Activated CD4-positive, alpha-beta T cell treated with anti-CD3 and anti-CD28 coated beads, Interleukin-2, amount 10 ng/mL, durations not matched to agents 24 days and 14 days (primary cell): ENCODE measurements at regions not wholly inside any gene's neighbourhood (a gene's known extent, or its start where the extent isn't known, plus 50 kb on each side); places are given as distances from the start of the nearest gene placed in this dataset.

Experiments
- DNase-seq: peaks from one replicate; pipeline ENCODE4 v3.0.0; 2022
- H3K27ac Mint-ChIP-seq: one replicate; pipeline ENCODE4 v1.8.0; 2022; ENCODE audit warnings: mild to moderate bottlenecking, mixed read lengths
- H3K27me3 Mint-ChIP-seq: one replicate; pipeline ENCODE4 v1.8.0; 2022; ENCODE audit warnings: mixed read lengths
- H3K36me3 Mint-ChIP-seq: one replicate; pipeline ENCODE4 v1.8.0; 2022; ENCODE audit warnings: low read depth, mild to moderate bottlenecking, mixed read lengths
- H3K4me1 Mint-ChIP-seq: one replicate; pipeline ENCODE4 v1.8.0; 2021; ENCODE audit warnings: mixed read lengths
- H3K4me3 Mint-ChIP-seq: one replicate; pipeline ENCODE4 v1.8.0; 2022; ENCODE audit warnings: mild to moderate bottlenecking, moderate library complexity, mixed read lengths
- H3K9me3 Mint-ChIP-seq: one replicate; pipeline ENCODE4 v1.8.0; 2021; ENCODE audit warnings: mixed read lengths
- intact Hi-C: fragments of 100-400 bp; cut with micrococcal nuclease; formaldehyde crosslinking; loops from one replicate; pipeline ENCODE4 v1.15.1; 2023

- no peak for DNase-seq
- H3K4me1 Mint-ChIP-seq = no peaks in the 10 kb centered on the region
- no peaks in the 10 kb centered on the region for H3K27me3 Mint-ChIP-seq
- intact Hi-C loops = no loop called here
- H3K36me3 Mint-ChIP-seq = no peaks in the 10 kb centered on the region
- no peaks in the 10 kb centered on the region for H3K9me3 Mint-ChIP-seq
- no peak overlapping the region for H3K4me3 Mint-ChIP-seq
- H3K27ac Mint-ChIP-seq = no peak overlapping the region
These were observed 108.7 kb upstream of the GLI3 start for GRCh38 chr7:42345478-42346299.

- H3K36me3 Mint-ChIP-seq = no peaks in the 10 kb centered on the region
- DNase-seq = no peak
- no peaks in the 10 kb centered on the region for H3K4me1 Mint-ChIP-seq
- H3K27ac Mint-ChIP-seq = no peak overlapping the region
- intact Hi-C loops = no loop called here
- H3K9me3 Mint-ChIP-seq = no peaks in the 10 kb centered on the region
- no peaks in the 10 kb centered on the region for H3K27me3 Mint-ChIP-seq
- no peak overlapping the region for H3K4me3 Mint-ChIP-seq
These were observed 107.3 kb upstream of the GLI3 start for GRCh38 chr7:42344198-42344755.

GRCh38 chr7:42342381-42342780 is 105.4 kb upstream of the GLI3 start:
- Mint-ChIP-seq H3K4me1 (no peaks in the 10 kb centered on the region), H3K4me3 (no peak overlapping the region), H3K36me3 (no peaks in the 10 kb centered on the region), H3K27ac (no peak overlapping the region), H3K27me3 (no peaks in the 10 kb centered on the region), H3K9me3 (no peaks in the 10 kb centered on the region)
- intact Hi-C loops = no loop called here
- no peak for DNase-seq

GRCh38 chr7:42340436-42340835 is 103.4 kb upstream of the GLI3 start:
- no peak for DNase-seq
- Mint-ChIP-seq H3K27me3 (no peaks in the 10 kb centered on the region), H3K4me3 (no peak overlapping the region), H3K27ac (no peak overlapping the region), H3K36me3 (no peaks in the 10 kb centered on the region), H3K9me3 (no peaks in the 10 kb centered on the region), H3K4me1 (no peaks in the 10 kb centered on the region)
- intact Hi-C loops = no loop called here

- Mint-ChIP-seq H3K4me3 (no peak overlapping the region), H3K36me3 (no peaks in the 10 kb centered on the region), H3K27ac (no peak overlapping the region), H3K4me1 (no peaks in the 10 kb centered on the region), H3K27me3 (no peaks in the 10 kb centered on the region), H3K9me3 (no peaks in the 10 kb centered on the region)
- intact Hi-C loops = no loop called here
- no peak for DNase-seq
These were observed 102.0 kb upstream of the GLI3 start for GRCh38 chr7:42338916-42339540.

GRCh38 chr7:42338231-42338915 is 101.4 kb upstream of the GLI3 start:
- no peak overlapping the region for H3K4me3 Mint-ChIP-seq
- H3K4me1 Mint-ChIP-seq = no peaks in the 10 kb centered on the region
- intact Hi-C loops = no loop called here
- no peaks in the 10 kb centered on the region for H3K36me3 Mint-ChIP-seq
- DNase-seq = no peak
- no peaks in the 10 kb centered on the region for H3K27me3 Mint-ChIP-seq
- no peak overlapping the region for H3K27ac Mint-ChIP-seq
- no peaks in the 10 kb centered on the region for H3K9me3 Mint-ChIP-seq

GRCh38 chr7:42337225-42337905 is 100.4 kb upstream of the GLI3 start:
- peaks cover 4% of the 10 kb centered on the region for H3K9me3 Mint-ChIP-seq
- H3K27ac Mint-ChIP-seq = no peak overlapping the region
- DNase-seq = no peak
- no peak overlapping the region for H3K4me3 Mint-ChIP-seq
- no peaks in the 10 kb centered on the region for H3K27me3 Mint-ChIP-seq
- intact Hi-C loops = no loop called here
- no peaks in the 10 kb centered on the region for H3K36me3 Mint-ChIP-seq
- no peaks in the 10 kb centered on the region for H3K4me1 Mint-ChIP-seq

- Mint-ChIP-seq H3K27ac (no peak overlapping the region), H3K9me3 (peaks cover 4% of the 10 kb centered on the region), H3K27me3 (no peaks in the 10 kb centered on the region), H3K36me3 (no peaks in the 10 kb centered on the region), H3K4me1 (no peaks in the 10 kb centered on the region), H3K4me3 (no peak overlapping the region)
- no peak for DNase-seq
- intact Hi-C loops = no loop called here
These were observed 95.7 kb upstream of the GLI3 start for GRCh38 chr7:42332605-42333222.

- no peak for DNase-seq
- H3K4me3 Mint-ChIP-seq = no peak overlapping the region
- no peaks in the 10 kb centered on the region for H3K36me3 Mint-ChIP-seq
- H3K4me1 Mint-ChIP-seq = no peaks in the 10 kb centered on the region
- intact Hi-C loops = no loop called here
- no peak overlapping the region for H3K27ac Mint-ChIP-seq
- peaks cover 2% of the 10 kb centered on the region for H3K27me3 Mint-ChIP-seq
- H3K9me3 Mint-ChIP-seq = no peaks in the 10 kb centered on the region
These were observed 82.6 kb upstream of the GLI3 start for GRCh38 chr7:42319631-42320030.

GRCh38 chr7:42315631-42316030 is 78.6 kb upstream of the GLI3 start:
- Mint-ChIP-seq H3K27me3 (peaks cover 2% of the 10 kb centered on the region), H3K4me1 (no peaks in the 10 kb centered on the region), H3K9me3 (no peaks in the 10 kb centered on the region), H3K27ac (no peak overlapping the region), H3K4me3 (no peak overlapping the region), H3K36me3 (no peaks in the 10 kb centered on the region)
- intact Hi-C loops = no loop called here
- DNase-seq = no peak

- intact Hi-C loops = no loop called here
- DNase-seq = no peak
- Mint-ChIP-seq H3K36me3 (no peaks in the 10 kb centered on the region), H3K27ac (no peak overlapping the region), H3K4me1 (no peaks in the 10 kb centered on the region), H3K4me3 (no peak overlapping the region), H3K27me3 (peaks cover 2% of the 10 kb centered on the region), H3K9me3 (no peaks in the 10 kb centered on the region)
These were observed 78.1 kb upstream of the GLI3 start for GRCh38 chr7:42315103-42315502.

- Mint-ChIP-seq H3K9me3 (no peaks in the 10 kb centered on the region), H3K36me3 (no peaks in the 10 kb centered on the region), H3K4me1 (no peaks in the 10 kb centered on the region), H3K27ac (no peak overlapping the region), H3K4me3 (no peak overlapping the region), H3K27me3 (peaks cover 2% of the 10 kb centered on the region)
- DNase-seq = no peak
- intact Hi-C loops = no loop called here
These were observed 77.7 kb upstream of the GLI3 start for GRCh38 chr7:42314696-42315095.

- H3K27me3 Mint-ChIP-seq = no peaks in the 10 kb centered on the region
- DNase-seq = no peak
- no peak overlapping the region for H3K4me3 Mint-ChIP-seq
- H3K9me3 Mint-ChIP-seq = no peaks in the 10 kb centered on the region
- H3K4me1 Mint-ChIP-seq = no peaks in the 10 kb centered on the region
- H3K27ac Mint-ChIP-seq = no peak overlapping the region
- intact Hi-C loops = no loop called here
- no peaks in the 10 kb centered on the region for H3K36me3 Mint-ChIP-seq
These were observed 74.2 kb upstream of the GLI3 start for GRCh38 chr7:42311195-42311594.
